Thyroid gland (tissue), 4 donors: ENCODE measurements at regions not wholly inside any gene's neighbourhood (a gene's known extent, or its start where the extent isn't known, plus 50 kb on each side); places are given as distances from the start of the nearest gene placed in this dataset.

Experiments used
- DNase-seq, 2 donors: peaks; one replicate each; pipeline ENCODE4 v3.0.0-alpha.2; 2019
- H3K27ac ChIP-seq, 3 donors: fragments of 200-600 bp; sonication (generic); 1 replicate in 2 of 3; 2 replicates in 1 of 3; pipeline ENCODE4 v1.5.1; 2016 to 2019; ENCODE audit warnings: mild to moderate bottlenecking in 1 of 3, moderate library complexity in 1 of 3
- H3K27me3 ChIP-seq: fragments of 200-600 bp; sonication (generic); one replicate; pipeline ENCODE4 v1.5.1; 2019
- H3K36me3 ChIP-seq, 2 donors: fragments of 200-600 bp; sonication (generic); one replicate each; pipeline ENCODE4 v1.5.1; 2016 to 2019
- H3K4me1 ChIP-seq, 2 donors: fragments of 200-600 bp; sonication (generic); one replicate each; pipeline ENCODE4 v1.5.1; 2017 to 2019
- H3K4me3 ChIP-seq, 3 donors: fragments of 200-600 bp; sonication (generic); replicated peaks in 1 of 3; 1 replicate in 2 of 3; 2 replicates in 1 of 3; pipeline ENCODE4 v1.5.1; 2016; ENCODE audit warnings: mild to moderate bottlenecking in 1 of 3
- H3K9me3 ChIP-seq: fragments of 200-600 bp; sonication (generic); one replicate; pipeline ENCODE4 v1.5.1; 2017
- CTCF ChIP-seq, 6 experiments: fragments of 200-600 bp in 3 of 6; fragments of 450-650 bp in 3 of 6; sonication (generic) in 3 of 6; IDR thresholded peaks; one replicate each; pipeline ENCODE4 v1.5.1; 2016 to 2019; ENCODE audit warnings: antibody characterized with exemption in 6 of 6, mild to moderate bottlenecking in 2 of 6, inconsistent platforms in 1 of 6, moderate library complexity in 1 of 6
- POLR2A ChIP-seq, 2 donors: fragments of 450-650 bp; IDR thresholded peaks; one replicate each; pipeline ENCODE4 v1.6.1; 2017; ENCODE audit warnings: antibody characterized with exemption in 2 of 2, mild to moderate bottlenecking in 2 of 2, moderate library complexity in 1 of 2
- WGBS, 2 donors: methylation state at CpG; one replicate each; pipeline ENCODE4 v1.1.5; 2017; 5-methylcytosine and 5-hydroxymethylcytosine counted together
- intact Hi-C: fragments of 100-400 bp; cut with DNase I; formaldehyde crosslinking; loops from one replicate; pipeline ENCODE4 v1.15.1; 2023

DNA sequence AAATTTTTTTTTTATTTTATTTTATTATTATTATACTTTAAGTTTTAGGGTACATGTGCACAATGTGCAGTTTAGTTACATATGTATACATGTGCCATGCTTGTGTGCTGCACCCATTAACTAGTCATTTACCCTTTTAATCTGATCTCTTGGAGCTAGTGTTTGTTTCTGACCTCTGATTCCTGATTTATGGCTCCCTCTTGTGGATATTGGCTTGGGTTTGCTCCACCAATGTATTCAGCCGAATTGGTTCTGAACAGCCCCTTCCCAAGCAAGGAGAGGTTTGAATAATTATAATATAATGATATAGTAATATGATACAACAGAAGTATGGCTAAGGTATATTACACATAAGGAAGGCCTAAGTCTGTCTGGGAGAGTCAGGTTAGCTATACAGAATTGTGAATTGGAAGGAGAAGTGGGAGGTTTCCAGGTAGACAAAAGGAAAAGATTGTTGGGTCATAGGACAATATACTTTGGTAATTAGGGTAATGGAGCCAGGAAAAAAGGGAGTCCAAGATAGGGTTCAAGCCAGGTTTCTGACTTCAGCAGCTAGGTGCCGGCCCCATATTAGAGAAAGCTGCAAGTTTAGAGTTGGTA lies 53.1 kb upstream of the HMCN1 start:
- Histone ChIP-seq H3K27me3 (no peaks in the 10 kb centered on the region), H3K4me1 (peaks cover 0 to 11% of the 10 kb centered on the region in 2 donors), H3K36me3 (no peaks in the 10 kb centered on the region), H3K9me3 (no peaks in the 10 kb centered on the region), H3K27ac (no peak overlapping the region), H3K4me3 (no peak overlapping the region)
- TF ChIP-seq CTCF (IDR thresholded peaks at IDR 0.05) (peak in 4 of 6 experiments; percentile 25 to 63 (median 54)), POLR2A (IDR thresholded peaks at IDR 0.05) (no peak)
- DNase-seq, result no peak
- 47 to 49% methylated on average over 2 of the region's 2 CpGs for WGBS, 2 donors
- intact Hi-C loops, result no loop called here

DNA sequence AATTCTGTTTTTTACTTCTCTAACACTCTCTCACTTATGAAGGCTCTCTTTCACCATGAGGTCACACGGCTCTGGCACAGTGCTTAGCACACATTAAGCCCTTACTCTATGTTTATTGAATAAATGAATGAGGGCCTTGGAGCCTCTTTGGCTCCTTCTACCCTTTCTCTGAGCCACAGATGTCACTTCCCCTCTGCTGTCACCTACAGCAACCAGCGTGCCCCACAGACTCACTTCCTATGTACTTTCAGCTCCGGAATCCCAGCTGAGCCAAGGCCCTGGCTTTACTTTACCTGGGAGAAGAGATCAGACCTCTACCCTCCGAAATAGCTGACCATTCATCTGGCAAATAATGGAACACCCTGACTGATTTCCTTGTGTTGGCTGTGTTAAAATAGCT lies 53.7 kb upstream of the HMCN1 start:
- H3K9me3 ChIP-seq, result no peaks in the 10 kb centered on the region
- WGBS, 2 donors, result 55 to 69% methylated on average over 4 of the region's 4 CpGs
- no peak overlapping the region for H3K4me3 ChIP-seq
- TF ChIP-seq POLR2A (IDR thresholded peaks at IDR 0.05) (no peak), CTCF (IDR thresholded peaks at IDR 0.05) (no peak)
- peaks cover 0 to 11% of the 10 kb centered on the region in 2 donors for H3K4me1 ChIP-seq
- intact Hi-C loops, result no loop called here
- H3K27ac ChIP-seq, result peak overlapping the region in 1 of 3 donors; percentile 24
- H3K27me3 ChIP-seq, result no peaks in the 10 kb centered on the region
- no peaks in the 10 kb centered on the region for H3K36me3 ChIP-seq
- DNase-seq, result no peak

DNA sequence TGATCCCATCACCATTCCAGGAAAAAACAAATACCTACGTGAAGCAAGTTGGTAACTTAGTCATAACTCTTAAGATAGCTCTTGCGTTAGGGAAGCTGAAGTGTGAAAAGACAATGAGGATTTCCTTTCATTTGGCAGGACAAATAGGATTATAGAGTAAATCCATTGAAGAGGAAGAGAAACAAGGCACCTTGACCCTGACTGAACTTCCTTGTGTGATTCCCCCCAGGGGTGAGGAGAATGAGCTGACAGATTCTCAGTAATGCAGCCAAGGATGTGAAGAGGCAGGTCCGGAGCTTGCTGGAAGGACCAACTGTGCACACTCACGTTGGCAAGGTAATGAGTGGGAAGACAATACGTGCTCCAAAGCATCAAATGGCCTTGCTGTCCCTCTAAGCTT lies 55.0 kb upstream of the HMCN1 start:
- Histone ChIP-seq H3K36me3 (no peaks in the 10 kb centered on the region), H3K27me3 (no peaks in the 10 kb centered on the region)
- intact Hi-C loops, result no loop called here

GRCh38 chr1:185676969-185677368 lies 57.2 kb upstream of the HMCN1 start:
- Histone ChIP-seq H3K27ac (no peak overlapping the region), H3K9me3 (no peaks in the 10 kb centered on the region), H3K36me3 (no peaks in the 10 kb centered on the region), H3K4me1 (peaks cover 0 to 11% of the 10 kb centered on the region in 2 donors), H3K4me3 (no peak overlapping the region), H3K27me3 (no peaks in the 10 kb centered on the region)
- intact Hi-C loops, result no loop called here
- DNase-seq, result no peak
- 76 to 84% methylated on average over 1 of the region's 1 CpG for WGBS, 2 donors
- TF ChIP-seq CTCF (IDR thresholded peaks at IDR 0.05), result no peak

More for the DNA sequence above, 55.0 kb upstream of the HMCN1 start:
- TF ChIP-seq POLR2A (IDR thresholded peaks at IDR 0.05), result no peak
- no peak for TF ChIP-seq CTCF (IDR thresholded peaks at IDR 0.05)
- 65 to 78% methylated on average over 5 of the region's 5 CpGs for WGBS, 2 donors
- Histone ChIP-seq H3K4me1 (peaks cover 0 to 11% of the 10 kb centered on the region in 2 donors), H3K27ac (peak overlapping the region in 1 of 3 donors; percentile 20), H3K9me3 (no peaks in the 10 kb centered on the region), H3K4me3 (no peak overlapping the region)
- DNase-seq, result no peak

DNA sequence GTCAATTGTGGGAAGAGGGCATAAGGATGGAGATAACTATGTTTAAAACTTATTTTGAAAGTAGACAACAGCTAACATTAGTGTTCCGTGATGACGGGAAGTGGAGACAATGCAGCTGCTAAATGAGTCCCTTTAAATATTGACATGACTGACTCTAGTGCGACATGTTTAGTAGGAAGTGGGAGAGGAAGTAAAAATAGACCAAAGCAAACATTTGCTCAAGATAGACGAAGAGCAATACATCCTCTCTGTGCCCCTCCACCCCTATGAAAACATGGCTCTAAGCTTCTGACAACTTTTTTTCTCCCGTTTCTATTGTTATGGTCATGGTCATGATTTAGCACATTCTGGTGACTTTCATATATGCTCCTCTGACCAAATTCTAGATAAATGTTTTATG lies 60.0 kb upstream of the HMCN1 start:
- no peaks in the 10 kb centered on the region for H3K9me3 ChIP-seq
- no peaks in the 10 kb centered on the region for H3K27me3 ChIP-seq
- peaks cover 0 to 4% of the 10 kb centered on the region in 2 donors for H3K4me1 ChIP-seq
- DNase-seq, result no peak
- 40% methylated on average over 5 of the region's 5 CpGs for WGBS, 2 donors
- H3K4me3 ChIP-seq, result no peak overlapping the region
- TF ChIP-seq POLR2A (IDR thresholded peaks at IDR 0.05), result no peak
- TF ChIP-seq CTCF (IDR thresholded peaks at IDR 0.05), result no peak
- intact Hi-C loops, result no loop called here
- H3K27ac ChIP-seq, result no peak overlapping the region
- no peaks in the 10 kb centered on the region for H3K36me3 ChIP-seq
